ENCODE measurements at regions not wholly inside any gene's neighbourhood (a gene's known extent, or its start where the extent isn't known, plus 50 kb on each side); places are given as distances from the start of the nearest gene placed in this dataset.

- DNase-seq = no peak
Measured at GRCh38 chr6:131383421-131384411, 189.3 kb upstream of the ARG1 start.

- no peak for DNase-seq
Measured at GRCh38 chr6:131387562-131388447, 185.2 kb upstream of the ARG1 start.

DNA sequence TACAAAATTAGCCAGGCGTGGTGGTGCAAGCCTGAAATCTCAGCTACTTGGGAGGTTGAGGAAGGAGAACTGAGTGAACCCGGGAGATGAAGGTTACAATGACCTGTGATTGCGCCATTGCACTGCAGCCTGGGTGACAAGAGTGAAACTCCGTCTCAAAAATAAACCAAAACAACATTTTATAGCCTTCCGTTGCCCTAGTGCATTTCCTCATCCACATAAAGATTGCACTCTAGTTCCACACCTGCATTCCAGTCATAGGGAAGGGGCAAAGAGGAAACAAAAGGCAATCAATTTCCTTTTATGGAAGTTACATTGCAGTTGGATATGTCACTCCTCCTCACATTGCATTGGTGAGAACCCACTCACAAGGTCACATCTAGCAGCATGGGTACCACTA, 182.7 kb upstream of the ARG1 start:
- no peak for DNase-seq

DNA sequence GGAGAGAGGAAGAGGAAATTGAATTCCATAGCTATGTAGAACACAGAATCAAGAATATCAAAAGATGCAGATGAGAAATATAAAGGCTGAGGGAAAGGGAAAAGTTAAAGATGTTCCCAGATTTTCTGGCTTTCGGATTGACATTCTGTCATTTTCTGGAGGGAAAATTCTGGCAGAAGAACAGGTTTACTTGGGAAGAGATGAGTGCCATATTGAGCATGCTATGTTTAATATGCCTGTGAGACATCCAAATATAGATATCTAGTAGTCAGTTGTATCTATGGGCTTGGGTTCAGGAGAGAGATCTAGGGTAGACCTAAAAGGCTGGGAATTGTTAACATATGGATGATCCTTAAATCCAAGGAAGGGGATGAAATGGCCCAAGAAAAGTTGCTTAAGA, 181.9 kb upstream of the ARG1 start:
- DNase-seq = no peak

DNA sequence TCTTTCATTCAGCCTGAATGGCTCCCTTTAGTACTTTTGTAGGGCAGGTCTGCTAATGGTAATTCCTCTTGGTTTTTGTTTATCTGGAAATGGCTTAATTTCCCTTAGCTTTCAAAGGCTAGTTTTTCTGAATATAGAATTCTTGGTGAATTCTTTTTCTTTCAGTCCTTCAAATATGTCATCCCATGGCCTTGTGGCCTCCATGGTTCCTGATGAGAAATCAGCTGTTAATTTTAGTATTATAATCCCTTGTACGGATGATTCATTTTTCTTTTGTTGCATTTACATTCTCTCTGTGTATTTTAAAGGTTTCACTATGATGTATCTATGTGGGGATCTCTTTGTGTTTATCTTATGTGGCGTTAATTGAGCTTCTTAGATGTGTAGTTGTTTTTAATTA, 179.6 kb upstream of the ARG1 start:
- DNase-seq = no peak

DNA sequence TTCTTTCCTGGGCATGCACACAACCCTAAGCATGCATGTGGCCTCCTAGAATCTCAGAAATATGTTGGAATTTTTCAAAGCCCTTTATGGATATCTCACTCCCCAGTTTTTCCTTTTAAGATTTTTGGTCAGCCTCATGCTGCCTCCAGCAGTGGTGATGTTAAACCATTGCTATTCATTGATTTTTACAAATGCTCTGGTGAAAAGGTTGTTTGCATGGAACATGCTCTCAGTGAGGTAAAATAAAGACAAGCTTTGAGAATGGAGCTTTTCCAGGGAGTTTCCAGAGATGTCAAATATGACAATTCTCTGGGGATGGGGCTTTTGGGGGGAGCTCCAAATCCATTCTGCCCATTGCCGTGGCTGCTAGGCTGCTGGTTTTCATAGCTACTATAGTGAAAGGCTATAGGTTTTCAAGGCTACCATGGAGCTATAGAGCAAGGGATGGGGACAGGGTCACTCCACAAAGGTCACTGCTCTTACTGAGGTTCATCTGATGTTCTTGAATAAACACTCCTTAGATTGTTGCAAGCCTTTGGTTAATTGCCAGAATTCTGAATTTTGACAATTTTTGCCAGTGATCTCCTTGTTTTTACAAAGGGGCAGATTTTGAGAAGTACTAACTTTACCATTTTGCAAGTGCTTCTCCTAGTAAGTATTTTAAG, 178.1 kb upstream of the ARG1 start:
- no peak for DNase-seq

GRCh38 chr6:131398176-131398575, 174.8 kb upstream of the ARG1 start:
- DNase-seq = no peak

GRCh38 chr6:131399433-131399832, 173.6 kb upstream of the ARG1 start:
- no peak for DNase-seq

DNA sequence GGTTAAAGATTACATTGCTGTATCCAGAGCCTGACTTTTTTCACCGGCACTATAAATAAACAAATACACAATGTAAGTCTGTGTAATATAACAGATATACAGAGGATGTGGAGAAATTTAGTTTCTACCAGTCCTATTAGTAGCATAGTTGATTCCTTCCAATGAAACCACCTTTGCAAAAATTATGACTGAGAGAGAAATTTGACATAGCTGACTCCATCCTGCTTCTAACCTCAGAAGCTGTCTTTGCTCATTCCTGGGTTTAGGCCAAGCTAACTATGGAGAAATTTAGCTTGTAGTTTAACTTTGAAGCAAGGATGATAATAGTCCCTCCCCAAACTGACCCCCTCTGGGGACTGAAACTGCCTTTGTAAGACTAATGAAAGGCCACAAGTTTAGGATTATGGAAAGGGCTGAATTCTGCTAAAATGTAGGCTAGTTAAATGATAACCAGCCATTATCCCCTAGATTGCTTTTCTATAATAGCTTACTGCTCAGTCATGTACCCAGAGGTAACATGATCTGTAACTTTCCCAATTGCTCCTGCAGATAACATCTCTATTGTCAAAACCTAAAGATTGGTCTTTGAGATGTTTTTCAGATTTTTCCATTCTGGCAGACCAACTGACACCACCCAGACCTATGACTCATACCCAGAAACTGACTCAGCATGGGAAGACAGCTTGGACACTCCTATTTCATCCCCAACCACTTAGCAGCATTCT, 172.8 kb upstream of the ARG1 start:
- no peak for DNase-seq

- no peak for DNase-seq
Measured at GRCh38 chr6:131400779-131401496, 172.1 kb upstream of the ARG1 start.

GRCh38 chr6:131408811-131409210, 164.2 kb upstream of the ARG1 start:
- no peak for DNase-seq

DNA sequence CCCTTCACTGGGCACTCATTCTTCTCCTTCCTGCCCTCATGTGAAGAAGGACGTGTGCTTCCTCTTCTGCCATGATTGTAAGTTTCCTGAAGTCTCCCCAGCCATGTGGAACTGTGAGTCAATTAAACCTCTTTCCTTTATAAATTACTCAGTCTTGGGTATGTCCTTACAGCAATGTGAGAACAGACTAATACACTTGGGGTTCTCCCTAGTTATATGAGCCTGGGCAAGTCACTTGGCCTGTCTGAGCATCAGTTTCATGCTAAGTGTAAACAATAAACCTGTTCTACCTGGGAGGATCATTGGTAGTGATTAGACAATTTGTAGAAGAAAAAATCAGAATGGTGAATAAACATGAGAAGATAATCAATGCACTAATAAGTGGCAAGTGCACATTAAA, 162.2 kb upstream of the ARG1 start:
- DNase-seq = no peak

DNA sequence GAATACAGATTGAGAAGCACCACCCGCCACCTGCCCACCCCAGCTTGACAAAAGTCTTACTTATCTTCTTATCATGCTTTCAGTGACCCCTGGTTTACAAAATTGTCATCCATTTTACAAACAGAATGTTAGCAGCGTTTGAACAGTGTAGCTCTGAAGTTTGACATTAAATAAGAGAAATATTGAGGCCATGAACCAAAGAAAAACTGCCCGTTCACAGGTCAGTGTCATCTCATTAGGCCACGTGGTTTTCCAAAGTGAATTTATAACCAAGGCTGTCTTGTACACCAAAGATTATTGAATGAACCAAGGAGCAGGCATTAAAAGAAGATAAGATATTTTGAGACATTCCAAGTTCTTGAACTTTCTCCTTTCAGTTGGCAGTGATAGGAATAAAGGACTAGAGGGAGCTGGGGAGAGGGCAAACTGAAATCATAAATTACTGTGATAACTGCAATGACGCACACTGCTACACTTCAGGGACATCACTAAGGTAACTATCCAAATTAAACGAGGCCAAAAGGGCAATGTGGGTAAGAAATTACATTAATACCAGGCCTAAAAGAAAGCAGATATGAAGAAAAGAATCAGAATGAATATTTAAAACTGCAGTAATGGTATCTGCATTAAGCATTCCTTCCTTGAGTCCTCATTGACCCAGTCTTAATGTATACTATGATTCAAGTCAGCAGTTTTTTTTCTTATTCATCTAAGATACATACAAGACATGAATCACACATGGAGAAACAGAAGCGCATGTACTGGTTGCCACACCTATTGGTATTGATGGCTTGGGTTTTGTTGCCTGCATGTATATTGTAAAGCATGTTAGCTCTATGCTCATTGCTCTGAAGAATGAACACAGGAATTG, 159.8 kb upstream of the ARG1 start:
- DNase-seq = no peak

GRCh38 chr6:131413831-131414191, 159.2 kb upstream of the ARG1 start:
- no peak for DNase-seq

DNA sequence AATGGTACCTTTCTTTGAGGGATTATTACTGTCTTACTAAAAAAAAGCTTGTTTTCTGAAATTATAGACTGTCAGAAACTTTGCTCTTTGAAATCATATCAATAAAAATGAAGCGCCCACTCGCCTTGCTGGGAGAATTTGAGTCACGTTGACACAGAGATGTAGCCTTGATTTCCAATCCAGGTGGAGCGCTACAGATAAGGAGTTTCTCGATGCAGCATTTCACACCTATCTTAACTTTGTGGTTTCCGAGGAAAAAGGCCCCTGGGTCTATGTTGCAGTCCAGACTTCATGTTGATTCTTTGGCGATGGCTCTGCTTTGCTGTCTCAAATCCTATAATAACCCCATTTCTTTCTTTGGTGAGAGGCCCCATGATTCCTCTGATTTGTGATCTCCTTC, 158.1 kb upstream of the ARG1 start:
- DNase-seq = no peak

DNA sequence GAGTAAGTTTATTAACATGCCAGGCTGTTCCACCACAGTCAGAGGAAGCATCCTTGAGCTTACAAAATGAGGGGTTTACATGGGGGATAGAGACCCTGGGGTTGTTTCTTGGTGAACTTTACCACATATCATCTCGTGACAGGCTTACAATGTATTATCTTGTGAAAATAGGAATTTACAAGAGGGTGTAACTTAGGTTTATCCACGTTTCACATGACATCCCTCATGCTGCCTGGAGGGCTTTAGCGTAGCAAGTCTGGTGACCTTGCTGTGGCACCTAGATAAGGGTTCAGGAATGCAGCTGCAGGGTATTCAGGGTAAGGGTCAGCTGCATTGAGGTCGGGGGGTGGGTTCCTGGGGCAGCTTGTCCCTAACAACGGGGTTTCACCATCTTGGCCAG, 154.6 kb upstream of the ARG1 start:
- DNase-seq = no peak

- no peak for DNase-seq
Measured at GRCh38 chr6:131419702-131420101, 153.3 kb upstream of the ARG1 start.

DNA sequence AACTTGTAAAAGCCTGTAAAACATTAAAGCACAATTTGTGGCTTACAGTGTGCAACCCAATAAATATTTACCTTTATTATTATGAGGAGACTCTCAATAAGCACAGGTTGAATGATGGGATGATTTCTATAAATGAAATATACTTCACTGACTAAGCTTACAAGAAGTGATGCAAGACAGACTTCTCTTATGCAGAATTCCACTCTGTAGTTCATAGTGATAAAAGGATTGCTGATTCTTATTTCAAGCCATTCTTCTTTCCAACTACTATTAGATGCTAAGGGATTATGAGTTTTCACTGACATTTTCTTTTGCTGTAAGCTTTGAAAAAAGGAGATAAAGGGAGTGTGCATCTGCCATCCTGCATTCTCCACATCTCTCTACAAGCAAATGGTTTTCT, 149.0 kb upstream of the ARG1 start:
- DNase-seq = no peak

DNA sequence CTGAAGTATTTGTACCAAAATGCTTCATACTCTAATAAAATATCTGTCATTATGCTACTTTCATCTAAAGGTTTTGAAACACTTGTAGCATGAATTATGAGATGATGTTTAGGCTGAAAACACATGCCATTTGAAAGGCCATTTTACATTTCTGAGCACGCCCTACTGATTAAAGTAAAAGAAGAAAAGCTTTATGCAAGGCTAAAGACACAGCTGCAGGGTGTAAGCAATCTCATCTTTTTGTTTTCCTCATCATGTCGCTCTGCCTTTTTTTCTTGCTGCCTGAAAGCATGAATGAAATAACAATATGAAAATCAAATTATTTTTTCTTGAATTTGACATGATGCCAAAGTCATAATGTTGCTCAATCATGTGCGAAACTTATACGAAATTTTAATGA, 148.6 kb upstream of the ARG1 start:
- no peak for DNase-seq

GRCh38 chr6:131427434-131428058, 145.5 kb upstream of the ARG1 start:
- DNase-seq = no peak
